Myocyte (in vitro differentiated cells): ENCODE measurements at regions not wholly inside any gene's neighbourhood (a gene's known extent, or its start where the extent isn't known, plus 50 kb on each side); places are given as distances from the start of the nearest gene placed in this dataset.

Experiments used
- DNase-seq: peaks from one replicate; pipeline ENCODE4 v3.0.0-alpha.2; 2012; ENCODE audit warnings: low read depth

- no peak for DNase-seq
Measured at GRCh38 chr5:175805256-175806011, 65.9 kb upstream of the CPLX2 start.

GRCh38 chr5:175808711-175809110 is 62.7 kb upstream of the CPLX2 start:
- DNase-seq, result no peak

DNA sequence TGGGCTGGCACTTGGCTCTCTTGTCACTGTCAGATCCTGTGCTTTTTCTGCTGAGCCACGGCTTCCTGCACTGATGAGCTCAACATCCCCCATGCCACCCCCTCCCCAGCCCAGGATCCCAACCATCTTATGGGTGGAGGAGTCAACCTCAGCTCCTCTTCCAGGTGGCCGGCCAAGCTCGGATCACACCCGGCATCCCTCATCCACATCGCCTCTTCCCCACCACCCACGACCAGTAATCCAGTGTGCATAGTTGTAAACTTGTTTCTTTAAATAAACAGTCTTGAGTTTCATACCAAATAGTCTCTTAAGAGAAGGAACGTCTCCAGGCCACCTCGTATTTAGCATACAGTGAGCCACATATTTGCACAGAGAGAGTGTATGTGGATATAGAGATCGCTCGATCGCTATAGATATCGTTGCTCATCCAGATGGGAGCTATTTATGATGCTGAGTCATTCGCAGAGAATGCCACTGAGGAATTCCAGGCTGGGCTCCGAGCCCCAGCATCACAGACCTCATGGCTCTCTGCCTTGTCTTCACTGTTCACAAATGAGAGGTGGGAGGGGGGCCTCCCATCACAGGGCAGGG is 61.8 kb upstream of the CPLX2 start:
- DNase-seq, result peak; percentile 56

GRCh38 chr5:175810457-175810856 is 60.9 kb upstream of the CPLX2 start:
- no peak for DNase-seq

DNA sequence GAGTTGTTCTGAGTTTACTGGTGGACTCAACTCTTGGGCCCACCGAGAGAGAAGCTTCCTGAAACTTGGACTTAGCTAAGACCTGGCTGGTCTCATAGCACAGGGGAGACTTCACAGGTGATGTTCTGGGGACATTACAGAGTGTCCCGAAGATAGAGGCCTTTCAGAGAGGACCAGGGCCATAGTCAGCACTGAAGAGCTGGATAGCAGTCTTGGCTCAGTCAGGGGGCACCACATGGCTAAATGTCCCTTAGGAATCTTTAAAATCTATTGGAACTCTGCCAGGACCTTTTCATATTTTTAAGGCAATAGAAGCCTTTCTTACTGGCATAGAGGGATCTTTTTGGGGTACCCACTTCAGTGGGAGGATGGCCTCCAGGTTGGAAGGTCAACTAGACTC is 59.8 kb upstream of the CPLX2 start:
- DNase-seq, result no peak

DNA sequence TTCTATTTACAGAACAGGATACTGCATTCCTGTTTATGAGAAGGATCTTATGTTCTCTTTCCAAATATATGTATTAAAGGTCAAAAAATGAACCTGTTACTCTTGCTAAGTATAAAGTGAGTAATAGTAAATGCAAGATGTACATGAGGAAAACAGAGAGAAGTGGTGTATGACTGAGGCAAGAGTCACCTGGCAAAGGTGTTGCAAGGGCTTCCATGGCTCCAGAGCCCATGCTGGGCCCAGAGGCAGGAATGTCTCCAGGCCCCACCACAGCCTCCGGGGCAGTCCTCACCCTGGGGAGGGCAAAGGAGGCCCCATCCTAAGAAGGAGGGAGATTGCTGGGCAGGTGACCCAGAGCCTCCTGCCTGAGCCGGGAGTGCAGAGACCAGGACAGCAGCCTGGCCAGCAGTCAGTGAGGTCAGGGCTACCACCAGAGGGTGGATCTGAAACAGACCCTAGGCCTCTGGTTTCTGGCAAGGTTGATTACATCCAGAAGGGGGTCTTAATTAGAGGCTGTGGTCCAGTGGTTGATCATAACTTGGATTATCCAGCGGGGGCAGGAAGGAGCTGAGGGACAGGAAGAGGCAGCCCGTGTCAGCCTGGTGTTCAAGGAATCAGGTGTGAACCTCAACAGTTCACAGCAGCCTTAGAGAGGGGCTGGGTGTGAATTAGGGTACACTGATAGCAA is 57.3 kb upstream of the CPLX2 start:
- DNase-seq, result no peak

- peak; percentile 87 for DNase-seq
Measured at GRCh38 chr5:175814691-175815090, 56.7 kb upstream of the CPLX2 start.

DNA sequence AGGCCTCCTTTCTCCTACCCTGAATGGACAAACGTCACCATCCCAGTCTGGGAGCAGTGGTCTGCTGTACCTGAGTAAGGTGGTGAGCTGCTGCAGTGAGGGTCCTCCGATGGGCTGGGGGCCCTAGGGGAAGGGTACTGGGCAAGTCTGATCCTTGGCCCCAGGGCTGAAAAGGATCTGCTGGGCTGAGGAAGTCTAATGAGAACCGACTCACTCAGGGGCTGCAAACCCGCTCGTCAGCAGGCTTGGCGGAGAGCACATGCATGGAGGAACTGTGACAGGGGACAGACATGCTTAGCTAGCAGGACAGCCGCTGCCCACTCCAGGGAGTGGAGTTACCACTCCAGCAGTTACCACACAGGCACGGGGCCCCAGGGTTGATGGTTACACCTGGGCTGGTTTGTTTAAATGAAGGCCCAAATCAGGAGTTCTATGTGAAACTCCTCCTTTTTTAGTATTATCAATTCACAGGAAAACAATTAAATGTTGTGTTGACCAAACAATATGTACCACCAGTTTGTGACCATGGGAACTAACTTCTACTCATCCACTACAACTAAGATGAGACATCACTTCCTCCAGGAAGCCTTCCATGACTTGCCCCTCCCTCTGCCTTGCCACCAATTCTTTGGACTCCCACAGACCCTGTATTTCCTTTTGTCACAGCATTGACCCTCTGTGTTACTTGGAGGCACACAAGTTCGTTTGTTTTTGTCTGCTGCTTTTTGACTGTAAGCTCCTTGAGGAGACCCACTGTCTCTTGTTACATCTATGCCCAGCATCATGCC is 56.1 kb upstream of the CPLX2 start:
- no peak for DNase-seq

GRCh38 chr5:175816348-175816747 is 55.0 kb upstream of the CPLX2 start:
- no peak for DNase-seq

DNA sequence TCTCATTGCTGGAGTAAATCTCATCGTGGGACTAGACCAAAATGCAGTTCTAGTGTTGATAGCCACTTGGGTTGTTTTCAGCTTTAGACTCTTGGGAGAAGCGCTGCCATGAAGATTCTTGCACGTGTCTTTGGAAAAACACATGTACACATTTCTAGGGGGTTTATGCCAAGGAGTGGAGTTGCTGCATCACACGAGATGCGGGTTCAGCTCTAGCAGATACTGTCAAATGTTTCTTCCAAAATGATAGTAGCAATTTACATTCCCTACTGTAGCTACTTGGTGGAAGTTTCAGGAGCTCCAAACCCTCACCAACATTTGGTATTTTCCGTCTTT is 52.3 kb upstream of the CPLX2 start:
- no peak for DNase-seq

DNA sequence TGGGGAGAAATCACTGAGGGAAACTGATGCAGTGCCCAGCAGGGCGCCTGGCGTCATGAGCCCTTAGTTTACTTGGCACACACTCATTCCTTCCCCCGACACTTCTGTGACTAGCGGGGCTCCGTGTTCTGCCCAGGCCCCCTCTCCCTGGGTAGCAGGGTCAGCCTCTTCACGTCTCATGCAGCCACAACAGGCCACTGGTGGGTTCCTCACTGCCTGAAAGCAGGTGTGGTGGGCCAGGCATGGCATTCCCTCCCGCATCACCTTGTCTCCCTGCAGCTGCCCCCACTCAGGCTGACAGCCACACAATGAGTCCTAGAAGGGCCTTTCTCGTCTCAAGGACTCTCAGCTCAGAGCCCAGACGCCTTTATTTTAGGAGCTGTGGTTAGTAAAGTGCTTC is 51.1 kb upstream of the CPLX2 start:
- DNase-seq, result no peak
